Muscle of leg (tissue), 3 donors: ENCODE measurements at regions not wholly inside any gene's neighbourhood (a gene's known extent, or its start where the extent isn't known, plus 50 kb on each side); places are given as distances from the start of the nearest gene placed in this dataset.

ENCODE experiments used
- DNase-seq: peaks from one replicate; pipeline ENCODE4 v3.0.0; 2013
- H3K27ac ChIP-seq: one replicate; pipeline ENCODE4 v1.5.1; 2013; ENCODE audit warnings: mild to moderate bottlenecking, low read length, control low read depth
- H3K27me3 ChIP-seq: one replicate; pipeline ENCODE4 v1.6.1; 2013; ENCODE audit warnings: low read length; ENCODE audit not compliant: control insufficient read depth, insufficient read depth
- H3K36me3 ChIP-seq: one replicate; pipeline ENCODE4 v1.6.1; 2013; ENCODE audit warnings: low read length; ENCODE audit not compliant: control insufficient read depth, insufficient read depth
- H3K4me1 ChIP-seq: one replicate; pipeline ENCODE4 v1.6.1; 2013; ENCODE audit warnings: low read length; ENCODE audit not compliant: control insufficient read depth, insufficient read depth
- H3K4me3 ChIP-seq: one replicate; pipeline ENCODE4 v1.5.1; 2013; ENCODE audit warnings: low read length, control low read depth
- H3K9me3 ChIP-seq: replicated peaks from 2 replicates; pipeline ENCODE4 v1.6.1; 2013; ENCODE audit warnings: low read depth, low read length; ENCODE audit not compliant: control insufficient read depth
- WGBS: methylation state at CpG from one replicate; pipeline ENCODE4 v1.1.5; 2013; ENCODE audit warnings: missing lambda C conversion rate; ENCODE audit not compliant: insufficient coverage; 5-methylcytosine and 5-hydroxymethylcytosine counted together

DNA sequence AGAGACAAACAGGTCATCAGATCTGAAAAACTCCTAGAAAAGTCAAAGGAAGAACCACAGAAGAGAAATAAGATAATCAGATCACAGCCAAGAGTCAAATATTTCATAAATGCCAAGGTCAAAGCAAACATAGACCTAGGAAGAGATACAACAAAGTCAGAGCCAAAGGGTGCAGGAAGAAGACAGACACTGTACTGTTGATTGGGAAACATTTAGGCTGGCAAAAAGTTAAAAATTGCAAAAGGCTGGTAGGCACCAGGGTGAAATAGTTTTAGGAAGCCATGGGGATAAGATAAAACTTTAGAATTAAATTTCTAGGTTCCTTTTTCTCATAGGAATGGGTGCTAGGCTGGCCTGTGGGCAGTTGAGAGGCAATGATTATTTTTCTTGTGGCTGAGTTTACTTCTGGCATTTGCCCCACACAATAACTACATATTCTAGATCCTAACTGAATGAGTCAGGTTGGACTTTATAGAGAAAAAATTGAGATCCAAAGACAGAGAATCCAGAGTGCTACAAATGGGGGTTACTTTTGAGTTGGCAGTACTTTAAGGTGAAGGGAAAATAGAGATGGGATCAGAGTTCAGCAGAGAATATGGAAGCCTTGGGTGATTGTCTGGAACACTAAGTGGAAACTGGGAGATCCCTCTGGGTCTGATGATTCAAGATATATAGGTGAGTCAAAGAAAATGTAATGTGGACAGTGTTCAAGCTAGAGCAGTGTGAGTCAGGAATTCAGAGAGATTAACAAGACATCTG, 215.5 kb downstream of the C12orf50 start:
- Histone ChIP-seq H3K27me3 (no peaks in the 10 kb centered on the region), H3K9me3 (no peaks in the 10 kb centered on the region), H3K27ac (no peak overlapping the region), H3K4me3 (no peak overlapping the region), H3K4me1 (no peaks in the 10 kb centered on the region), H3K36me3 (no peaks in the 10 kb centered on the region)
- no peak for DNase-seq

DNA sequence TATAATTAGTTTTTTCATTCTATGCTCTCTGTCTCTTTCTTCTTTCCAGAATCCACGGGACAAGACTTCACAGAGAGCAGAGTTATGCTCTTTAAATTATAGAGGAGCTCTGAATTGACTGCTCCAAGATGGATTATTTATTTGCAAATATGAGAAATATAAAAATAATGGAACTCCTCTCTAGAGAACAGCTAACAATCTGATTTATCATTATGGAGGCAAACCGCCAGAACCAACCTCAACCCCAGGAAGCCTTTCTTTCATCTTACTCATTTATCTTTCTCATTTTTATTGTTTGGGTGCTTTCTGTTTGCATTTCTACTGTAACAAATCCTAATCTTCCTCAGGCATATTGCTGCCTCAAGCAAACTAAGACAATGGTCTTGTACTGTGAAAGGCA, 216.5 kb downstream of the C12orf50 start:
- WGBS, result no CpG with 5 or more reads among the region's 2 CpGs
- H3K4me1 ChIP-seq, result no peaks in the 10 kb centered on the region
- H3K27me3 ChIP-seq, result no peaks in the 10 kb centered on the region
- H3K36me3 ChIP-seq, result no peaks in the 10 kb centered on the region
- no peaks in the 10 kb centered on the region for H3K9me3 ChIP-seq
- H3K4me3 ChIP-seq, result no peak overlapping the region
- H3K27ac ChIP-seq, result no peak overlapping the region
- no peak for DNase-seq

DNA sequence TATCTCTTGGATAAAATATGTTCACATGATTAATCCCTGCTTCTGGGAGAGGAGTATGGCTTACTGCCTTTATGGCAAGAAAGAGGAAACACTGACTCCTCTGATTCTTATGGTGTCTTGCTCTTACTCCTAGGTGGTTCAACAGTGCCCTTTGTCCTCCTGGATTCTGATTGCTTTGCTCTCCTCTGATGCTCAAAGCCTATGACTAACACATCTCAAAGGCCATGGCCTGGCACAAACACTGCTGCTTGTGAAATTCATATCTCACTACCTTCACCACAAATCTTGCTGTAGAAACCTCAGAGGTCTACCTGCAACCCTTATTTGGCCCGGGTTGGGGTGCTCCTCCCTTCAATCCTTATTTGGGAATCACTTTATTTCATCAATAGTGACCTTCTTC, 217.2 kb downstream of the C12orf50 start:
- Histone ChIP-seq H3K36me3 (no peaks in the 10 kb centered on the region), H3K4me3 (no peak overlapping the region), H3K27me3 (no peaks in the 10 kb centered on the region), H3K27ac (no peak overlapping the region), H3K9me3 (no peaks in the 10 kb centered on the region), H3K4me1 (no peaks in the 10 kb centered on the region)
- DNase-seq, result no peak
- no CpG with 5 or more reads among the region's 1 CpG for WGBS

DNA sequence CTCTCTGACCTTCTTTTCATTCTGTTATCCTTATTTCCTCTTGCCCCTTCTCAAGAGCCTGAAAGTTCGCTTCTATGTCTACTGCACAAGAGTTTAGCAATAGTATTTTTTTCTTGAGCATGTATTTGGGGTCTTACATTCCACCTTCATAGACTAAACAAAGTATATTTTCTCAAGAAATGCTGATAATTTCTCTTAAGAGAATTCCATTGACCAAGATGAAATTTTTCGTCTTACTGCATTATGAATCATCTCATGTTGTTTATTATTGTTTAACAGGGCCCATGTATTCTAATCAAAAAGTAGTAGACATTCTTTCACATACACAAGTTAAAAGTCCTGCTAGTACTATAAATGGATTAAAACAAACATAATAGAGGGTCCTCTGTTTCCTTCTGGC, 219.3 kb downstream of the C12orf50 start:
- no peaks in the 10 kb centered on the region for H3K4me1 ChIP-seq
- no peak overlapping the region for H3K27ac ChIP-seq
- no peak overlapping the region for H3K4me3 ChIP-seq
- no peaks in the 10 kb centered on the region for H3K9me3 ChIP-seq
- no peak for DNase-seq
- no peaks in the 10 kb centered on the region for H3K27me3 ChIP-seq
- no CpG with 5 or more reads among the region's 2 CpGs for WGBS
- no peaks in the 10 kb centered on the region for H3K36me3 ChIP-seq

DNA sequence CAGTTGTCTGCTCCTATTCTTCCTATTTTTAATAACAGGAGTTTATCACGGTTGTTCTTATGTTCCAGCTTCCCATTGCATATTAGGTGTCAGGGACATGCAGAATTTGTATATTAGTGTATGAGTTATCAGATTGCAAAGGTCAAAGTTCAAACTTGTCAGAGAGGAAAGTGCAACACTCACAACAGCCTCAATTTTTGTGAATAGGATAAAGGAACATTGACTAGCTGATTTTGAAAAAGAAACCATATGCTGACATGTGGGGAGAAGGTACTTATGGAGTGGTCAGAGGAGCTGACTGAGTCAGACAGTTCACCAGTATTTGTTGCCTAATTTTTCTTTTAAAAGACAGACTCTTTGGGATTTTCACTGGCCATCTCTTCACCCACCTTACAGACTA, 222.1 kb downstream of the C12orf50 start:
- H3K9me3 ChIP-seq, result no peaks in the 10 kb centered on the region
- no peaks in the 10 kb centered on the region for H3K27me3 ChIP-seq
- H3K4me3 ChIP-seq, result no peak overlapping the region
- no peak for DNase-seq
- H3K4me1 ChIP-seq, result no peaks in the 10 kb centered on the region
- no CpG with 5 or more reads among the region's 1 CpG for WGBS
- H3K36me3 ChIP-seq, result no peaks in the 10 kb centered on the region
- H3K27ac ChIP-seq, result no peak overlapping the region

DNA sequence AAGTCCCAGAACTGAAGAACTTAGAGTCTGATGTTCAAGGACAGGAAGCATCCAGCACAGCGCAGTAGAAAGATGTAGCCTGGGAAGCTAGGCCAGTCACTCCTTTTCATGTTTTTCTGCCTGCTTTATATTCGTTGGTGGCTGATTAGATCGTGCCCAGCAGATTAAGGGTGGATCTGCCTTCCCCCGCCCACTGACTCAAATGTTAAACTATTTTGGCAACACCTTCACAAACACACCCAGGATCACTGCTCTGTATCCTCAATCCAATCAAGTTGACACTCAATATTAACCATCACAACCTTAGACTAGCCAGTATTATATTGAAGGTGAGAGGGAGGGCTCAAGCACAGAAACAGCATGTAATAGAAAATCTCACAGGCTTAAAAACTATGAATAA, 222.9 kb downstream of the C12orf50 start:
- H3K27ac ChIP-seq, result no peak overlapping the region

DNA sequence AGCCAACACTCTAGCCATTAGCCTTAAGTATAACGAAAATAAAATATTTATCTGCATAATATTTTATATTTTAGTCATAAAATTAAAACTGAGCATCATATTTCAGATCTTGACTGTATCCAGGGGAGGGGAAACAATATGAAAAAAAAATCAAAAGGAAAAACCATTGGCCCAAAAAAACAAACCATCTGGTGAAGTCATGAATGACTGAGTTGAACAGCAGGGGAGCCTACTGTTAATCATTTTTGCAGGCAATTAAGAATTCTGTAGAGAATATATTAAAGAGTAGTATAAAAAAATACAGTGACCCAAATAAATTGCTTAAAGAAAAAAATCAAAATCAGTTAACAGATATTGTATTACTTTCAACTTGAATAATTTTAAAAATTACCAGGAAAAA, 224.8 kb downstream of the C12orf50 start:
- H3K36me3 ChIP-seq, result no peaks in the 10 kb centered on the region
- no peaks in the 10 kb centered on the region for H3K4me1 ChIP-seq
- no CpG with 5 or more reads among the region's 1 CpG for WGBS
- H3K27ac ChIP-seq, result no peak overlapping the region
- DNase-seq, result no peak
- H3K27me3 ChIP-seq, result no peaks in the 10 kb centered on the region
- H3K4me3 ChIP-seq, result no peak overlapping the region
- H3K9me3 ChIP-seq, result no peaks in the 10 kb centered on the region

More for the DNA sequence above, 222.9 kb downstream of the C12orf50 start:
- Histone ChIP-seq H3K4me1 (no peaks in the 10 kb centered on the region), H3K36me3 (no peaks in the 10 kb centered on the region), H3K9me3 (no peaks in the 10 kb centered on the region), H3K4me3 (no peak overlapping the region), H3K27me3 (no peaks in the 10 kb centered on the region)
- WGBS, result 63% methylated on average over 1 of the region's 4 CpGs
- peak; percentile 12 for DNase-seq

DNA sequence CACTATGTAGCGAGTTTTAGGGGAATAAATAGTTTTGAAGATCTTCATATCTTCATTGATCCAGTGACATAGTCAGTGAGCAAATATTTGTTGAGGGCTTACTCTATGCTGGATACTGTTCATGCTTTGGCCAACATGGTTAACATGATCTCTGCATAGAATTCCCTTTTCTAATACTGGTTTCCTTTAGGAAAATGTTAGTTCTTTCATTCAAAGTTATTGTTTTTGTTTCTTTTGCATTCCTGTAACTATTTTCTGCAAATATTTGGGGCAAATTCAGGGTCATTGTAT, 226.5 kb downstream of the C12orf50 start:
- H3K9me3 ChIP-seq, result no peaks in the 10 kb centered on the region
- WGBS, result no CpG with 5 or more reads among the region's 1 CpG
- no peak for DNase-seq

DNA sequence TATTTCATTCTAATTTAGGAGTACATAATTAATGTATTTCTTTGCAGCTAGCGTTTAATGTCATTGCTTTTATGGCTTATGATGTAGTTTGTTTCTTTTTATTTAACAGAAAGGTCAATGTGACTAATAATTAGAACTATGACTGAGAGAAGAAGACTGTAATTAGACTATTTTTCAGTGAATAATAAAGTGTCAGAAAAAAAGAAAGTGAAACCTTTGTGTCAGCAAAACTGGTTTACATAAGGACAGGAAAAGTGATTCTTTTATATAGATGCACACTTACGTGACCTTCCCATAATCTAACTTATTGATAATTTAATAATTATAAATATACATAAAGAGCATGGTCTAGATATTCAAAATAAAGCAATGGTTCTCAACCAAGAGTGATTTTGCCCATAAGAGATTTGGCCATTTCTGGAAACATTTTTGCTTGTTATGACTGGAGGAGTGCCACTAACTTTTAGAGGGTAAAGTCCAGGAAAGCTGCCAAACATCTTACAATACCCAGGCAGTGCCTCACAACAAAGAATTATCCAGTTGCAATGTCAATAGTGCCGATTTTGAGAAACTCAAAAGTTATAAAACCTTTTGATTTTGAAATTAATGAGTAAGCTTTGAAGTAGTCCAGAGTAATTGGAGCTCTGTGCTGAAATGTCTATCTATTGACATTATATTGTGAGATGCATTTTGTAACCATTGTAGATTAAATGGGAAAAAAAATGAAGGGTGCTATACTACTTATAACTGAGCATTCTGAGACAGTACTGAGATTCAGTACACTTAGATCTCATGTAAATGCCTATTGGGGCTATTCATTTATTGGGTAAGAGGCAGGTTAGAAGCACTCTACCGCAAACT, 227.1 kb downstream of the C12orf50 start:
- no peak overlapping the region for H3K27ac ChIP-seq
- WGBS, result no CpG with 5 or more reads among the region's 4 CpGs
- H3K9me3 ChIP-seq, result no peaks in the 10 kb centered on the region
- no peaks in the 10 kb centered on the region for H3K36me3 ChIP-seq
- H3K27me3 ChIP-seq, result no peaks in the 10 kb centered on the region
- H3K4me1 ChIP-seq, result no peaks in the 10 kb centered on the region
- H3K4me3 ChIP-seq, result no peak overlapping the region
- DNase-seq, result peak; percentile 11

More for the DNA sequence above, 226.5 kb downstream of the C12orf50 start:
- Histone ChIP-seq H3K27ac (no peak overlapping the region), H3K4me1 (no peaks in the 10 kb centered on the region), H3K27me3 (no peaks in the 10 kb centered on the region), H3K36me3 (no peaks in the 10 kb centered on the region), H3K4me3 (no peak overlapping the region)

DNA sequence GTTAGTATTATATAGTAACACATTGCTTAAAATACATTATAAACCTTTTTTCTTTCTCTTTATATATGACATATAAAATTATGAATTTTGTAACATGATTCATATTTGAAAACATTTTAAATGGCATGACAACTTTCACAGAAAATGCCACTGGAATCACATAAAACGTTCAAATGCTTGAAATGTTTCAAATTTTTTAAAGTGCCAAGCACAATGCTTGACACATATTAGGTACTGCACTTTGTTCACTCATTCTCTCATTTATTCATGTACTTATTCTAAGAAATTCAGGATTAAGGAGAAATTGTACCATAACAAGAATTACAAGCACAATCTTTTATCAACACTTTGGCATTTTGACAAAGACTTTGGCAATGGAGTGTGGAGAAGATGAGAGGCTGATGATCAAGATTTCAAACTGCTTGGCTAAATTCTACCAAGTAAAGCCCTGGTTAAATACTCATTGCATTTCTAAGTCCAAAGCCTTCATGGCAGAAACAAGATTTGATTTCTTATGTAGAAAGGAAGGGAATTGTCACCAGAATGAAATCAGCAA, 232.2 kb downstream of the C12orf50 start:
- Histone ChIP-seq H3K27ac (no peak overlapping the region), H3K9me3 (no peaks in the 10 kb centered on the region), H3K4me3 (no peak overlapping the region), H3K27me3 (no peaks in the 10 kb centered on the region), H3K36me3 (no peaks in the 10 kb centered on the region), H3K4me1 (no peaks in the 10 kb centered on the region)
- no CpG with 5 or more reads among the region's 1 CpG for WGBS
- DNase-seq, result peak; percentile 22
